Endothelial cell of umbilical vein (primary cell): ENCODE measurements at regions not wholly inside any gene's neighbourhood (a gene's known extent, or its start where the extent isn't known, plus 50 kb on each side); places are given as distances from the start of the nearest gene placed in this dataset.

Experiments used
- BruUV-seq: library from RNA; stranded (reverse); fragments of 400-500 nt; replicated peaks from 2 replicates; lab custom pipeline; 2021; lab: Mats Ljungman, UMichigan
- CTCF ChIA-PET: fragments of 300-600, 350-600 bp; sonication (Branson Sonifier 250); formaldehyde crosslinking; loops from one replicate; lab custom pipeline; 2021; ENCODE audit warnings: antibody characterized with exemption, inconsistent platforms; lab: Charles Lee
- POLR2A ChIA-PET: fragments of 300-600, 350-600 bp; sonication (Branson Sonifier 250); formaldehyde crosslinking; loops from one replicate; lab custom pipeline; 2021; ENCODE audit warnings: antibody characterized with exemption, inconsistent platforms; lab: Charles Lee
- DNase-seq: peaks from one replicate; pipeline ENCODE4 v3.0.0-alpha.2; 2011; ENCODE audit warnings: low read depth, low spot score
- FAIRE-seq: peaks from 2 replicates; lab custom pipeline; 2011; peaks lifted over from hg19 to GRCh38; lab: Jason Lieb, UNC
- H2AFZ ChIP-seq: 2 replicates; pipeline ENCODE4 v1.6.0; 2012; ENCODE audit warnings: low read depth, low read length, control low read depth, inconsistent platforms
- H3K27ac ChIP-seq: 2 replicates; pipeline ENCODE4 v1.5.1; 2011; ENCODE audit warnings: low read depth, mild to moderate bottlenecking, control low read depth, low read length, moderate library complexity; ENCODE audit not compliant: insufficient read depth
- H3K27me3 ChIP-seq, 2 experiments: 2 replicates each; pipeline versions ENCODE4 v1.6.0 to v1.6.1; 2011; ENCODE audit warnings: low read length in 2 of 2, mixed read lengths in 1 of 2; ENCODE audit not compliant: control insufficient read depth in 2 of 2, insufficient read depth in 2 of 2
- H3K36me3 ChIP-seq, 2 experiments: 2 replicates in 1 of 2; 3 replicates in 1 of 2; pipeline ENCODE4 v1.5.1; 2011; ENCODE audit warnings: low read length in 2 of 2, mild to moderate bottlenecking in 1 of 2, moderate library complexity in 1 of 2; ENCODE audit not compliant: control insufficient read depth in 2 of 2, insufficient read depth in 2 of 2; ENCODE audit errors: extremely low read depth in 1 of 2
- H3K4me1 ChIP-seq: 3 replicates; pipeline ENCODE4 v1.5.1; 2011; ENCODE audit warnings: mild to moderate bottlenecking, low read length; ENCODE audit not compliant: control insufficient read depth, insufficient read depth; ENCODE audit errors: extremely low read depth
- H3K4me2 ChIP-seq: 2 replicates; pipeline ENCODE4 v1.6.1; 2011; ENCODE audit warnings: low read length, control low read depth, mixed read lengths; ENCODE audit not compliant: insufficient read depth
- H3K4me3 ChIP-seq, 3 experiments: fragments of 200-600 bp in 1 of 3; sonication (generic), shearing (Covaris generic) in 1 of 3; replicated peaks in 1 of 3; 2 replicates each; pipeline ENCODE4 v1.5.1; 2011 to 2016; ENCODE audit warnings: control low read depth in 3 of 3, low read length in 3 of 3, mild to moderate bottlenecking in 2 of 3, inconsistent platforms in 1 of 3, low read depth in 1 of 3, moderate library complexity in 1 of 3; ENCODE audit not compliant: insufficient read depth in 1 of 3
- H3K79me2 ChIP-seq: 2 replicates; pipeline ENCODE4 v1.6.0; 2012; ENCODE audit warnings: low read length, inconsistent platforms; ENCODE audit not compliant: control insufficient read depth, insufficient read depth
- H3K9ac ChIP-seq: replicated peaks from 2 replicates; pipeline ENCODE3; 2011; ENCODE audit warnings: low read length, control low read depth; ENCODE audit not compliant: insufficient read depth; ENCODE audit errors: extremely low read depth
- H3K9me1 ChIP-seq: replicated peaks from 3 replicates; pipeline ENCODE4 v1.6.0; 2011; ENCODE audit warnings: mild to moderate bottlenecking, low read length; ENCODE audit not compliant: control insufficient read depth, insufficient read depth; ENCODE audit errors: extremely low read depth
- H3K9me3 ChIP-seq: replicated peaks from 2 replicates; pipeline ENCODE4 v1.5.1; 2012; ENCODE audit warnings: low read length, inconsistent platforms; ENCODE audit not compliant: control insufficient read depth, insufficient read depth
- H4K20me1 ChIP-seq: replicated peaks from 2 replicates; pipeline ENCODE3; 2011; ENCODE audit warnings: mild to moderate bottlenecking, low read length; ENCODE audit not compliant: control insufficient read depth, insufficient read depth; ENCODE audit errors: extremely low read depth
- EZH2 ChIP-seq: IDR thresholded peaks from 2 replicates; pipeline ENCODE4 v1.6.1; 2012; ENCODE audit warnings: borderline replicate concordance, low read depth, mild to moderate bottlenecking, moderate library complexity, low read length, inconsistent platforms; ENCODE audit not compliant: severe bottlenecking
- FOS ChIP-seq: IDR thresholded peaks from 2 replicates; pipeline ENCODE4 v1.6.1; 2011; ENCODE audit warnings: mild to moderate bottlenecking, low read length, moderate library complexity, borderline replicate concordance; ENCODE audit not compliant: insufficient read depth
- GATA2 ChIP-seq: IDR thresholded peaks from 2 replicates; pipeline ENCODE4 v1.7.0; 2011; ENCODE audit warnings: low read depth, mild to moderate bottlenecking, moderate library complexity, mixed read lengths, low read length; ENCODE audit not compliant: insufficient read length, insufficient read depth
- JUN ChIP-seq: IDR thresholded peaks from 2 replicates; pipeline ENCODE4 v1.6.1; 2011; ENCODE audit warnings: borderline replicate concordance, low read depth; ENCODE audit not compliant: insufficient read length, insufficient read depth
- MYC ChIP-seq: IDR thresholded peaks from one replicate; pipeline ENCODE4 v1.6.1; 2011; ENCODE audit warnings: mild to moderate bottlenecking, low read depth, low read length
- POLR2A ChIP-seq: IDR thresholded peaks from 2 replicates; pipeline ENCODE4 v1.6.1; 2012; ENCODE audit warnings: low read depth, mild to moderate bottlenecking, control low read depth, low read length
- POLR2AphosphoS5 ChIP-seq: IDR thresholded peaks from 2 replicates; pipeline ENCODE4 v1.6.1; 2012; ENCODE audit warnings: low read depth, mild to moderate bottlenecking, control low read depth, low read length, moderate library complexity; ENCODE audit not compliant: insufficient read depth
- dilution Hi-C: fragments of 300-500 bp; cut with MboI; formaldehyde crosslinking; loops from one replicate; pipeline ENCODE4 v1.15.0; 2019; ENCODE audit warnings: low sequenced_read_pairs; ENCODE audit not compliant: extremely low pct_ligation_motif_present
- intact Hi-C: fragments of 100-400 bp; cut with micrococcal nuclease; formaldehyde crosslinking; loops from one replicate; pipeline ENCODE4 v1.10.0; 2022
- TF ChIP-seq, protein P1 (sequence below), 2 donors: IDR thresholded peaks; 1 replicate in 1 of 2; 2 replicates in 1 of 2; pipeline ENCODE4 v1.5.1; 2011; ENCODE audit warnings: low read length in 2 of 2, mild to moderate bottlenecking in 2 of 2, moderate library complexity in 2 of 2, control low read depth in 1 of 2, inconsistent platforms in 1 of 2, low read depth in 1 of 2; ENCODE audit not compliant: insufficient read depth in 1 of 2; ENCODE audit errors: extremely low read depth in 1 of 2
- TF ChIP-seq, protein P2 (sequence below): IDR thresholded peaks from 2 replicates; pipeline ENCODE4 v1.6.1; 2011; ENCODE audit not compliant: insufficient read depth, insufficient read length

DNA sequence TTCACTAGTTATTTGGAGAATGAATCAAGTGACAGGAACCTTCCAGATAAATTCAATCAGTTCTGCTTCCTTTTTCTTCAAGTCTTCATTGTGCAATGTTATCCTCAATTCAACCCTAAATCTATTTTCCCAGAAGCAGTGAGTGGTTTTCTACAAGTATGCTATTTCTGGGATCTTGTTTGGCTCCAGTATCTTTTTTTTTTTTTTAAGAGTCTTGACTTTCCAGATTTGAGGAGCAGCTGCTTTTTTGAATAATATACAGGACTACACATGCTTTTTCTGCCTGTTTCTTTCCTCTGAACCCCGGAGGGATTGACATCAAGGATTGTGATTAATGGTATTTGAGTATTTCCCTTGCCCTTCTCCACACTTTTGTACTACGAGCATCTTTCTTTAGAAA, 339.2 kb upstream of the JAG1 start:
- Histone ChIP-seq H3K9me3 (no peaks in the 10 kb centered on the region), H3K4me1 (peaks cover 7% of the 10 kb centered on the region), H3K36me3 (no peaks in the 10 kb centered on the region), H3K79me2 (no peaks in the 10 kb centered on the region), H3K4me2 (no peak overlapping the region), H3K9me1 (no peaks in the 10 kb centered on the region), H2AFZ (no peak overlapping the region), H3K27ac (no peak overlapping the region), H3K27me3 (no peaks in the 10 kb centered on the region), H3K9ac (no peak overlapping the region), H4K20me1 (no peaks in the 10 kb centered on the region), H3K4me3 (no peak overlapping the region)
- dilution Hi-C loops: no loop called here
- no peak for FAIRE-seq
- ChIA-PET CTCF (no interaction called here), POLR2A (no interaction called here)
- DNase-seq: no peak
- TF ChIP-seq JUN: no peak
- no peak for TF ChIP-seq POLR2AphosphoS5
- no peak for TF ChIP-seq EZH2
- no peak for TF ChIP-seq MYC
- TF ChIP-seq, protein P1, sequence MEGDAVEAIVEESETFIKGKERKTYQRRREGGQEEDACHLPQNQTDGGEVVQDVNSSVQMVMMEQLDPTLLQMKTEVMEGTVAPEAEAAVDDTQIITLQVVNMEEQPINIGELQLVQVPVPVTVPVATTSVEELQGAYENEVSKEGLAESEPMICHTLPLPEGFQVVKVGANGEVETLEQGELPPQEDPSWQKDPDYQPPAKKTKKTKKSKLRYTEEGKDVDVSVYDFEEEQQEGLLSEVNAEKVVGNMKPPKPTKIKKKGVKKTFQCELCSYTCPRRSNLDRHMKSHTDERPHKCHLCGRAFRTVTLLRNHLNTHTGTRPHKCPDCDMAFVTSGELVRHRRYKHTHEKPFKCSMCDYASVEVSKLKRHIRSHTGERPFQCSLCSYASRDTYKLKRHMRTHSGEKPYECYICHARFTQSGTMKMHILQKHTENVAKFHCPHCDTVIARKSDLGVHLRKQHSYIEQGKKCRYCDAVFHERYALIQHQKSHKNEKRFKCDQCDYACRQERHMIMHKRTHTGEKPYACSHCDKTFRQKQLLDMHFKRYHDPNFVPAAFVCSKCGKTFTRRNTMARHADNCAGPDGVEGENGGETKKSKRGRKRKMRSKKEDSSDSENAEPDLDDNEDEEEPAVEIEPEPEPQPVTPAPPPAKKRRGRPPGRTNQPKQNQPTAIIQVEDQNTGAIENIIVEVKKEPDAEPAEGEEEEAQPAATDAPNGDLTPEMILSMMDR (IDR thresholded peaks at IDR 0.05; ENCODE audit: extremely low read depth in 1 of 2, insufficient read depth in 1 of 2, low read depth in 1 of 2, low read length in 2 of 2): no peak
- no peak for TF ChIP-seq FOS
- no peak for TF ChIP-seq POLR2A
- no peak for TF ChIP-seq GATA2
- TF ChIP-seq, protein P2, sequence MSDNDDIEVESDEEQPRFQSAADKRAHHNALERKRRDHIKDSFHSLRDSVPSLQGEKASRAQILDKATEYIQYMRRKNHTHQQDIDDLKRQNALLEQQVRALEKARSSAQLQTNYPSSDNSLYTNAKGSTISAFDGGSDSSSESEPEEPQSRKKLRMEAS: no peak
- no TSS peak for BruUV-seq
- intact Hi-C loops: no loop called here
